ENCODE measurements at regions not wholly inside any gene's neighbourhood (a gene's known extent, or its start where the extent isn't known, plus 50 kb on each side); places are given as distances from the start of the nearest gene placed in this dataset.

DNA sequence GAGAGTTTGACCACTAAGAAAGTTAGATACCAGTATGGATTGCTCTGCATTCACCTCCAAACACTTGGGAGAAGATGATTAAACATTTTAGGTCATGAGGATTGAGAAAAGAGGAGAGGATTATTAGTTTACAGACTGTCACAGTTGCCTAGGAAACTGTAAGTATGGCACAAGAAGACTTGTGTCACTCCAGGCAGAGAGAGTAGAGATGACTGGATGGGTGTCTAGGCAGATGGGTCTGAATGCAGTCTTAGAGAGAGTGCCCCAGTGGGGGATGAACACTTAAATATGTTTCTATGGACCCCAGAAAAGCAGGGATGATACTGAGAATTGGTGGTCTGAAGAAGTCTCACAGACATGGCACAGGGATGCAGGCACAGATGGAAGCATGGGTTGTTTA lies 477.6 kb upstream of the B3GALT2 start:
- DNase-seq (ENCODE audit: low read depth): no peak

- no peak for DNase-seq (ENCODE audit: low read depth)
Observed at GRCh38 chr1:193662030-193662429, 475.6 kb upstream of the B3GALT2 start.

DNA sequence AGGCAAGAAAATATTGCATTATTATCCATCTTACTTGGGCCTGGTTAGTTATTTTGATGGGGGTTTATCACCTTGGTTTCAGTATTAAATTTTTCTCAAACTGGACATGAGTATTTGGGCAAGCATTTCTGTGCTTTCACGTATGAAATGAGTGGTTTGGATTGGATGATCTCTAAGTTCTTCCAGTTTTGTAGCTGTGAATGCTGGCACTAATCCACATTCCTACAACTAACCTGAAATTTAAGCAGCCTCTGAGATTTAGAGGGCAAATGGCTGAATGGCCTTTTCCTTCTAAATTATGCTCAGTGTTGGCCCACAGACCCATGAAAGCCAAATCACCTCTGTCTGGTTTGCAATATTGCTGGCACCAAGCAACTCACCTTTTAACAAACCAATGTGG lies 475.0 kb upstream of the B3GALT2 start:
- no peak for DNase-seq (ENCODE audit: low read depth)

DNA sequence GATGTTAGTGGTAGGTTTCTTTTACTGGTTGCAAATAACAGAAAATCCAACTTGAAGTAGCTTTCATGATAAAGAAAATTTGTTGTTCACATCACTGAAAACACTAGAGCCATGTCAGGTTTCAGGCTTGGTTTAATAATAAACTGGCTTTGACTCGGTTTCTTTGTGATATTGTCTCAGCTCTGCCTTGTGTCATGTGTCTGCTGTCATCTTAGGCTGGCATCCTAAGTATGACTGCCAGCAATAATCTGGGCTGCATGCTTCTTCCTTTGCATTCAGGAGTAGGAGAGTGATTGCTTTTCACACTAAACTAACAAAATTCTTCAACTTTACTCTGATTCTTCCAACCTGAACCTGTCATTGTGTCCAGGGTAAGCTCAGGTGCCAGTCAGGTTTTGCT lies 474.0 kb upstream of the B3GALT2 start:
- no peak for DNase-seq (ENCODE audit: low read depth)

DNA sequence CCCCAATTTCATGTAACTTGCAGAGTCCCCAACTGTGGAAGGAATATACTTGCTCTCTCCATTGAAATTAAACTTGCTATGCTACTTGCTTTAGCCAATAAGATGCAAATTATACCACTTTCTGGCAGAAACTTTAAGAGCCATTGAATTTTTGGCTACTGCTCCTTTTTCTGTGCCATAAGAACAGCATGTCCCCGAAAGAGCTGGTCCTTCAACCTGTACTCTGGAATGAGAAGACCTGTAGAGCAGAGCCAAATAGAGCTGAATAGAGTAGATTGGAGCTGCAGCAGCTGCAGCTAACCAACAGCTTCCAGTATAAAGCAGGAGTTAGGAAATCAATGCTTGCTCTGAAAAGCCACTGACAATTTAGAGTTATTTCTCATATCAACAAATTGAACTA lies 472.3 kb upstream of the B3GALT2 start:
- DNase-seq (ENCODE audit: low read depth): no peak

DNA sequence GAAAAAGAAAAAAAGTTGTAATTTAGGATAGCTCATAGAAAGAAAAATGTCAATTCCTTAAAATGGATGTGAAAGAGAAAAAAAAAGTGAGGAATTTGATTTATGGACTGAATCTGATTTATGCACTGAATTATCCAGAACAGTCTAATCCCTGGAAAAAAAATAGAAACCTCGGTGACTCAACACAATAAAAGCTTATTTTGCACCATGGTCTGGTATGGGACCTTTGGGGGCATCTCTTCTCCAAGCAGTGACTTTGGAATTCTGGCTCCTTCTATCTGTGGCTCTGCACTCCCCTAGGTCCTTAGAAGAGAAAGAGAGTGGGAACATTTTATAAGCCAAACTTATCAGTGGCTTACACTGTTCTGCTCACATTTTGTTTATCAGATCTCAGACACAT lies 471.7 kb upstream of the B3GALT2 start:
- no peak for DNase-seq (ENCODE audit: low read depth)

GRCh38 chr1:193657552-193657951 lies 471.1 kb upstream of the B3GALT2 start:
- no peak for DNase-seq (ENCODE audit: low read depth)

- no peak for DNase-seq (ENCODE audit: low read depth)
Observed at GRCh38 chr1:193656841-193657240, 470.4 kb upstream of the B3GALT2 start.

- DNase-seq (ENCODE audit: low read depth): no peak
Observed at GRCh38 chr1:193654951-193655735, 468.7 kb upstream of the B3GALT2 start.

DNA sequence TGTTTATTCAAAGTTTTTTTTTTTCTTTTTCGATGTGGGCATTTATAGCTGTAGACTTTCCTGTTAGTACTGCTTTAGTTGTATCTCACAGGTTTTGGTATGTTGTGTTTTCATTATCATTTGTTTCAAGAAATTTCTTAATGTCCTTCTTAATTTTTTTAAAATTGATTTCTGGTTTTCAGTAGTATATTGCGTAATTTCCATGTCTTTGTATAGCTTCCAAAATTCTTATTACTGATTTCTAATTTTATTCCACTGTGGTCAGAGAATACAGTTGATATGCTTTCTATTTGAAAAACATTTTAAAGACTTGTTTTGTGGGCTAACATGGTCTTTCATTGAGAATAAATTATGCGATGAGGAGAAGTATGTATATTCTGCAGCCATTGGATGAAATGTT lies 463.2 kb upstream of the B3GALT2 start:
- no peak for DNase-seq (ENCODE audit: low read depth)

- no peak for DNase-seq (ENCODE audit: low read depth)
Observed at GRCh38 chr1:193634876-193635275, 448.5 kb upstream of the B3GALT2 start.

DNA sequence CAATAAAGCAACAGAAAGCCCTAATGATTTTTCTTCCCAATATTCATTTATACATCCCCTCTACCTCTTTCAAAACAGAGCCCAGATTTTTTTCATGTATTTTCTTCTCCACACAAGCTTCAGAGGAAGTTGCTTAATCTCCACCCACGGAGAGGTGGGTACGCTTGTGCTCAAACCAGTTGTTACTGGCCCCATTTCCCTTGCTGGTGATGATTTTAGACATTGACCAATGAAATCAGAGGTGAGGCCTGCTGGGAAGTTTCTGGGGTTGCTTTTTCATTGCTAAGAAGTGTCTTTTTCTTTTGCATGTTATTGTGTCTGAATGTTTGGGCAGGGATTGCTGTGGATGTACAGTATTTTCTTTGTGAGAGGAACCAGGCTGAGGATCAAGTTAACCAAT lies 448.1 kb upstream of the B3GALT2 start:
- DNase-seq (ENCODE audit: low read depth): no peak

DNA sequence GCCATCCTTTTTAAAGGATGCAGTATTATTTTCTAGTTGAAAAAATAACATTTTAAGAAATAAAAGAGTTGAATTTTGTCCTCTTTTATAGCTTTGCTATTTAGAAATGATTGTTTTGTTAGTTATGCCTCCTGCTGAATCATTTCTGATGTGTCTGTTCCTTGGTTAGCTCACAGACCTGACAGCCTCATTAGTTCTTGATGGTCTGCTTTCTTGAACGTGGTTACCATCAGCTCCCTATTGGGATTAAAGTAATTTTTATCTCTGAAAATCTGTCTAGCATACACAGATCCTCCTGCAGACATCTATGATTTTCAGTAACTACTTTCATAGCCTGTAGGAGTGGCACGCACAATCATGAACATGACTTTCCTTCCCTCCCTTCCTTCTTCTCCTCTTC lies 447.6 kb upstream of the B3GALT2 start:
- no peak for DNase-seq (ENCODE audit: low read depth)

- no peak for DNase-seq (ENCODE audit: low read depth)
Observed at GRCh38 chr1:193633093-193633492, 446.7 kb upstream of the B3GALT2 start.

GRCh38 chr1:193631306-193631705 lies 444.9 kb upstream of the B3GALT2 start:
- DNase-seq (ENCODE audit: low read depth): no peak

- no peak for DNase-seq (ENCODE audit: low read depth)
Observed at GRCh38 chr1:193629875-193630274, 443.5 kb upstream of the B3GALT2 start.

DNA sequence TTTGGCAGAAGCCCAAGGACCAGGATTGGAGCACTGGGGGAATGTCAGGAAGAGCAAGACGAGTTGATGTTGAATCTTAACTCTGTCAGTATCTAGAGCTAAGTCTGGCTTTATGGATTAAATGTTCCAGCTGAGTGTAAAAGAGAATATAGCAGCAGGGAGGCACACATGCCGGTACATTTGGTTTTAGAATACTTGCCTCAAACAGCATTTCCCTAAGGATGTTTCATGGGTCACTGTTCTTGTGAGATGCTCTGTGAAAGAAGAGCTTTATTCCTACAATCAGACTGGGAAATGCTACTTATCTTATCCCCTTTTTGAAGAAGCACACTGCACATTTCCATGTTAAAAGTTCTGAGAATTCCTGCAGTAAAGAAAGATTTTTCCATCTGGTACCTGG lies 440.3 kb upstream of the B3GALT2 start:
- no peak for DNase-seq (ENCODE audit: low read depth)

DNA sequence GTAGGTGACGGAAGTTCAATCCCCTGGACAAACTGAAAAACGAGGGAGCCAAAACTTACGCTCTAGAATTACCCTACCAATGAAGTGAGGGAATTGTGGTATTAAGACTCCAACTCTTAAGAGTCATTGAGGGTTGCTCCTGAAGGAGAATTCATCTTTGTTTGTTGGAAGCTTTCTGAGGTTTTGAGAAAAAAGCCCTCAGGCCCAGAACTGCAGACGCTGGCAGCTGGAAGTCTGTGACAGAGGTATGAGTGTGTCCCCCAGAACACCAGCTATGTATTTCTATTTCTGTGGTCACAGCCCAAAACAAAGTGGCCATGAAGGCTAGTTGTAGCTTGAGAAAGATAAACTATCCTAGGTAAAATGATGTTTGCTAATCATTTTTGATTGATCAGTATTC lies 438.8 kb upstream of the B3GALT2 start:
- no peak for DNase-seq (ENCODE audit: low read depth)

DNA sequence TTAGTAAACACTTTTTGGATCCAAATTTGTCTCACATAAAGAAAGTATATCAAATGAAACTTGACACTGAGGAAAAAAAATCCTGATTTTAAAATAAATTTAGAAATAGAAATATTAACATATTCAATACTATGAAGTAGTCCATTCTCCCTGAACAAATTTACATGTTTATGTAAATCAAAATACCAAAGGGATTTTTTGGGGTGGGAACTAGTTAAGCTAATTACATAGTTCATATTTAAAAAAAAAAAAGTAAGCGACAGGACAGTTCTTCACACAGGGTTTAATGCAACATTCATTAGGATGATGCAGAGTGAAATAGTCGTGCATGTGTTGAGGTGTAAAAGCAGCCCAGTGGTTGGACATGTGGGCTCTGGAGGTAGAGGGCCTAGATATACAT lies 433.5 kb upstream of the B3GALT2 start:
- no peak for DNase-seq (ENCODE audit: low read depth)

DNA sequence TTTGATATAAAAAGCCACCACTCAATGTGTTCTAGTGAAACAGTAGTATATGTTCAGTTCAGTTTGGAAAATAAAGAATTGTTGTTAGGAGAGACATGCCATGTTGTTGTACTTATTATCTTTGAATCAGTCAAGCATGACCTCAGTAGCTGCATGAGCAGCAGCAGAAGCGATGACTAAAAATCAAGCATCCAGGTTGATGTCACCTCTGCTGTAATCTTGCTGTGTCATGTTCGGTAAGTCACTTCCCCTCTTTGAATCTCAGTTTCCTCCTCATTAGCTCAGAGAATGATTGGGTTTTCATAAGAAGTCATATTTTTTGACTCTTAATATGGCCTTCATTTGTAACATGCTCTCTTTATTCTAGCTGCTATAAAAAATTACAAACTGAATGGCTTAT lies 428.4 kb upstream of the B3GALT2 start:
- DNase-seq (ENCODE audit: low read depth): no peak

DNA sequence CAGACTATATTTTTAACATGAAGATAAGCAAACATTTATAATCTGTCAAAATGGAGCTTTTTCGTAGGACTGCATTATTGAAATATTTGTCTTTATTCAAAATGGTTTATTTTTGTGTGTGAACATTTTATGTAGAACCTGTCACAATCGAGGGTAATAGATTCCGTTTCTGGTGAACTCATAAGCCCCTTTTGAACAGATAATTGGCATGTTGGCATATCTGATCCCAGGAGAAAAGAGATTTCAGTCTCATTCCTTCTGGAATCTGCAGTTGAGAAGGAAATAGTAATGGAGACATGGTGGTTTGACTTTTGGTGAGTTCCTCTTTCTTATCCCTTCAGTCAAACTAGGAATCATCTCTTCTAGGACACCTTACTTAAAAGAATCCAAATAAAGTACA lies 427.9 kb upstream of the B3GALT2 start:
- DNase-seq (ENCODE audit: low read depth): no peak

GRCh38 chr1:193613041-193613440 lies 426.6 kb upstream of the B3GALT2 start:
- DNase-seq (ENCODE audit: low read depth): no peak

GRCh38 chr1:193609592-193609991 lies 423.2 kb upstream of the B3GALT2 start:
- DNase-seq (ENCODE audit: low read depth): no peak

DNA sequence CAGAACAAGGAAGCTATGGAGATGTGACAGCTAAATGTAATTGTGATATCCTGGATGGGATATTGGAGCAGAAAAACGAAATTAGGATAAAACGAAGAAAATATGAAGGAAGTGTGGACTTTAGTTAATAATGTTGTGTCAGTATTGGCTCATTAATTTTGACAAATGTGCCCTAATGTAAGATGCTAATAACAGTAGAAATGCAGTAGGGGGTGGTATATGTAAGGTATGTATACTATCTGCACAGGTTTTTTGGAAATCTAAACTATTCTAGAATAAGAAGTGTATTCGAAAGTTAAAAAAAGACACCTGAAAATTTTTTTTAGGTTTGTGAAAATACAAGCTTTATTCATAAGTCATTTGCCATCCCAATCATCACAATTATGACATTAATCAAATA lies 421.4 kb upstream of the B3GALT2 start:
- no peak for DNase-seq (ENCODE audit: low read depth)

- DNase-seq (ENCODE audit: low read depth): no peak
Observed at GRCh38 chr1:193606035-193606434, 419.6 kb upstream of the B3GALT2 start.
